GM19372 (cell line): ENCODE measurements at regions not wholly inside any gene's neighbourhood (a gene's known extent, or its start where the extent isn't known, plus 50 kb on each side); places are given as distances from the start of the nearest gene placed in this dataset.
"Not testable (repeated sequence)": the region's sequence is repeated elsewhere in the genome, so short reads cannot be mapped to it uniquely, and the experiment has no call there.

Source experiments
- ATAC-seq: cut with Tn5 transposase; IDR thresholded peaks from one replicate; pipeline ENCODE4 v1.9.1; 2021; ENCODE audit warnings: mild to moderate bottlenecking, low read depth, moderate library complexity; ENCODE audit not compliant: unreplicated experiment

DNA sequence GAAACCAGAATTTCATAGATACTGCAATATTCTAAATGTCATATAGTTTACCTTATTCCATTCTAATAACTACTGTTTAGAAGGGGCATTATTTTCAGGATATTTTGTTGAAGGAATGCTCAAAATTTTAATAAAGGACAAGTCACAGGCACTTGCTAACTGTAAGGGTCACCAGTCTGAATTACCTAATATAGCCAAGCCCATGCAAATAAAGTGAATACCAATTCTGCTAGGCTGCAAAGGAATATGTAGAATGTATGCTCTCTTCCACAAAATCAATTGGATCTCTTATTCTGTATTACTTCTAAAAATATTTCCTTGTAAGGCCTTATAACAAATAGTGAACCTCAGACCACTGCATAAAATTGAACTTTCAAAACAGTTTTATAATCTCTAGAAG is 52.3 kb upstream of the FAT4 start:
- ATAC-seq: no peak

DNA sequence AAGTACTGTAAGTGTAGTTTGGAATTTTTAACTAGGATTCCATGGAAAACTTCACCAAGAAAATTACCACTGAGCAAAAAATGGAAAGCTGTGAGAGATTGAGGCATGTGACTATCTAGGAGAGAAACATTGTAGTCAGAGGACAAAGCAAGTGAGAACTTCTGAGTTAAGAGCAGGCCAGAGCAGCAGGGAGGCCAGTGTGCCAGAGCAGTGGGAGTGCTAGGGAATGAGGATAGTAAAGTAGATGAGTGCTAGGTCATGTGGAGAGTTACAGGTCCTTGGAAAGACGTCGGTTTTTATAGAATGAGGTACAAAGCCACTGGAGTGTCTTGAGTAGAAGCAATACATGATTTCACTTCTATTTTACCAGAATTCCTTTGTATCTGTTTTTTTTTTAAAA is 52.7 kb upstream of the FAT4 start:
- no peak for ATAC-seq

DNA sequence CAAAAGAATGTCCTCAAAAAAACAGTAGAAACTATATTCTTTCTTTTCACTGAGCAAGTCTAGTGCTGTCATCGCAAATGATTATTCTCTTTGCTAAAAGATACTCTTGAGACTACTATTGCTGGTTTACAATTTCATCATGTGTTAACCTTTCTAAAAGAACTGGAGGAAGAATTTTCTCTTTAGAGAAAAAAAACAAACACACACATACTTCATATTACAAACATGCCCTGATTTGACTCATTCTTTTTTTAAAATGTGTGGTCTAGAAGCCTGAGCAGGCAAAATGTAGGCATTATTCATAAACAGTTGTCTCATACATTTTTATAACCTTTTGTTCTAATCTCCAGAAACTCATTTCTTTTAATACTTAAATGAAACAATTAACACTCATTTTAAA is 60.6 kb upstream of the FAT4 start:
- ATAC-seq: no peak

DNA sequence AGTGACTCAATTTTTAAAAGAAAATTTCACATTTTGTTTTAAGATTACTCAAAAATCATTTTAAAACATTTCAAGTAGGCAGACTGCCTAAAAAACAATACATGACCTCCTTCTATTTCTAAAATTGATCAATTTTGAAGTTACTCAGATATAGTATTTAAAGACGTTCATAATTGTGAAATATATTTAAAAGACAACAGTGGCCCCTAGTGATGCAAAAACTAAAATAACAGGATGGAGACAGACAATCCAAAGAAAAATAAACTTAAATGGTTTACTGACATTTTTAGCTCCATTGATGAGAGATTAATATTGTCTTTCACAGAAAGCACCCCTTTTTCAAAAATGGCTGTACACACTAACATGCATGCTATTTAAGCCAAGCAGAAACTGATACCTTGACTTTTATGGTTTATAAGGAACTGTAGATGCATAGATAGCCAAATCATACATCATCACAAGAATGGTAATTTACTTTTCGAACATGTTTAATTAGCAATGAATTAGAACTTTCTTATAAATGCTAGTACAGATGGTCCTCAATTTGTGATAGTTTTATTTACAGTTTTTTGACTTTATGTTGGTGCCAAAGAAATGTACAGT is 69.8 kb upstream of the FAT4 start:
- ATAC-seq: no peak

DNA sequence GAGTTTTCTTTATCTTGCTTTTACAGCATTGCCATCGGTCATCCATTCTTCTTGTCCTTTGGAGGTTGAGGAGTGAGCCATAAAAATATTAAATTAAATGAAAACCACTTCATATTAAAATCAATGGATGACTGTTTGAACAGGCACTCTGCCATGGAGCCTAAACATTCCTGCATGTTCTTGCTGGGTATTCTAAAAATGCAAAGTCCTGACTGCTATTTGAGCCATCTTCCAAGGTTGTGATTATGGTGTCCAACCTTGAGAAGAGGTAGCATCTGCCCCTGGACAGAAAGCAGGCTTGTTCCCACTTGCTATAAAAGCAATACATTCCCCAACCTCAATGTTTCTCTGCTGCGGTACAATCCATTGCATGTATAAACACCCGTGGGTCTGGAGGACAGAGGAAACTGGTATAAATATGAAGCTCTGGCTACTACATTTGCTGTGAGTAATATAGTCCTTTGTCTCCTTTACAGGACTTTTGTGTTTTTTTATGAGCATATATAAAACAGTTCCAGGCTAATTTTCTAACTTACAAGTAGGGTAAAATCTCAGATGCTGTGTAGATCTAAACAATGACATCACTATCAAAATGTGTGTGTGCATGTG is 70.9 kb upstream of the FAT4 start:
- no peak for ATAC-seq

DNA sequence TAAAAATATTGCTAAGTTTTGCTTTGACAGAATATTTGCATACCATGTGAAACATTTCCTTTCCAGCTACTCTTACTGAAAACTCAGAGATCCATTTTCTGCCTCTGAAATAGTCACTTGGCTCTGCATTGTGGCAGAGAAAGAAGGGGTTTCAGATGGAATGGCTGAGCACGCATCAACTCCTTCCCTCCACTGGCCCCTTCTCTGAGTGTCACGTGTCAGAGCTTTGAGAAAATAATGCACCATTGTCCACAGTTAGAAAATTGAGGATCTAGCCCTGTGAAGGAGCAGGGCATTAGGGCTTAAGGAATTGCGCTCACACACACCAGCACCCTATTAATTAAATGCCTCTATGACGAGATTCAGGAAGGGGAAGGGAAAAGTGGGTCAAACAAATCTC is 78.8 kb upstream of the FAT4 start:
- ATAC-seq: no peak

DNA sequence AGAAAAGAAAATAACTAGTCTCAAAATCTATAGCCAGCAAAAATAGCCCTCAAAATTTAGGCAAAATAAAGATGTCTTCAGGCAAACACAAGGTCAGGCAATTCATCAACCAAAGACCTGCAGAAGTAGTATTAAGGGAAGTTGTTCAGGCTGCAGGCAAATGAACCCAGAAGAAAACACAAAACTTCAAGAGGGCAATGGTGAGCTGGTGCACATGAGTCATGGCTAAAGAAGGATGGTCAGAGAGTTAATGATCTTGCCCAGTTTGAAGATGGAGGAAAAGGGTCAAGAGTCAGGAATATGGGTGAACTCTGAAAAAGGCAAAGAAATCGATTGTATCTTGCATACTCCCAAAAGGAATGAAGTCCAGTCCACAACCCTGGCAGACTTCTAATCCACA is 83.1 kb upstream of the FAT4 start:
- ATAC-seq: no peak

DNA sequence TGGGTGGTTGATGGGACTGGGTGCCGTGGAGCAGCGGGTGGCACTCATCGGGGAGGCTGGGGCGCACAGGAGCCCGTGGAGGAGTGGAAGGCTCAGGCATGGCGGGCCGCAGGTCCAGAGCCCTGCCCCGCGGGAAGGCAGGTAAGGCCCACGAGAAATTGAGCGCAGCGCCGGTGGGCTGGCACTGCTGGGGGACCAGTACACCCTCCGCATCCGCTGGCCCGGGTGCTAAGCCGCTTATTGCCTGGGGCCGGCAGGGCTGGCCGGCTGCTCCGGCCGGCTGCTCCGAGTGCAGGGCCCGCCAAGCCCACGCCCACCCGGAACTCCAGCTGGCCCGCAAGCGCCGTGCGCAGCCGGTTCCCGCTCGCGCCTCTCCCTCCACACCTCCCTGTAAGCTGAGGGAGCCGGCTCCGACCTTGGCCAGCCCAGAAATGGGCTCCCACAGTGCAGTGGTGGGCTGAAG is 85.1 kb upstream of the FAT4 start:
- no peak for ATAC-seq

DNA sequence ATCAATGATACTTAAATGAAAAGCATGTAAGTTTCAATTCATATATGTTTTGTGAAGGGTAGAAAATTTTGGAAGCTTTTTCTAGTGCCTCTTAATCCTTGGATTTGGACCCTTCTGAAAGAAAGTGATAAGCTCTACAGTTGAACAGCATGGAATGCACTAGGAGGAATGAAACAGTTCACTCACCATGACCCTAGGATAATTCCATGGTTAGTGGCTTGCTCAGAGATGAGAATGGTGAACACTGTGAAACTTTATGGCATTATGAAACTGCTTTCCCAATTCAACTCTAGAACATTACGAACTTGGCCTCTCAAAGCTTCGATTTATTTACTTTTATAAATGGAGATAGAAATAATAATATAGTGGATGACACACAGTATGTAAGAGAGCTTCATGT is 88.9 kb upstream of the FAT4 start:
- no peak for ATAC-seq

DNA sequence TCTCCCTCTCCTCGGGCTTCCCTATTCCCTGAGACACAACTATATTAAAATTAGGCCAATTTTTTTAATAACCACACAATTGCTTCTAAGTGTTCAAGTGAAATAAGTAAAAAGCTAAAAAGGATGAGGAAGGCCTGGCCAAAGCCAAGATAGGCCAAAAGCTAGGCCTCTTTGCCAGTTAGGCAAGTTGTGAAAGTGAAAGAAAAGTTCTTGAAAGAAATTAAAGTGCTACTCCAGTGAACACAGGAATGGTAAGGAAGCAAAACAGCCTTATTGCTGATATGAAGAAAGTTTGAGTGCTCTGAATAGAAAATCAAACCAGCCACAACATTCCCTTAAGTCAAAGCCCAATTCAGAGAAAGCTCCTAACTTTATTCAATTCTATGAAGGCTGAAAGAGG is 114.2 kb upstream of the FAT4 start:
- no peak for ATAC-seq

DNA sequence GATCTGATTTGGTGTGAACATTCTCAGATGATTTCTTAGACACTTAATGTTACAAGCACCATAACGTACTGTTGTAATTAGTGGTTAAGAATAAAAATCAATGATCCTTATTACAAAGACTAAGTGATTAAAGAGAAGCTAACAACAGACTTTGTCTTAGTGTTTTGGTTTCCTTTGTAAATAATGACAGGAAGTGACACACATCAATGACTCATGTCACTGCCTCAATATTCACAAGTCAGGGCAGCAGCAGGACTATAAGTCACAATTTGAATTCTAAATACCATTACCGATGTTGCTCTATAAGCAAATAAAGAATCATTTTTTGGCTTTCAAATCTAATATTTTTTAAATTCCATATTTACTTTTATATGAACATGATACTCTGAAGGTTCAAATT is 115.8 kb upstream of the FAT4 start:
- ATAC-seq: no peak

DNA sequence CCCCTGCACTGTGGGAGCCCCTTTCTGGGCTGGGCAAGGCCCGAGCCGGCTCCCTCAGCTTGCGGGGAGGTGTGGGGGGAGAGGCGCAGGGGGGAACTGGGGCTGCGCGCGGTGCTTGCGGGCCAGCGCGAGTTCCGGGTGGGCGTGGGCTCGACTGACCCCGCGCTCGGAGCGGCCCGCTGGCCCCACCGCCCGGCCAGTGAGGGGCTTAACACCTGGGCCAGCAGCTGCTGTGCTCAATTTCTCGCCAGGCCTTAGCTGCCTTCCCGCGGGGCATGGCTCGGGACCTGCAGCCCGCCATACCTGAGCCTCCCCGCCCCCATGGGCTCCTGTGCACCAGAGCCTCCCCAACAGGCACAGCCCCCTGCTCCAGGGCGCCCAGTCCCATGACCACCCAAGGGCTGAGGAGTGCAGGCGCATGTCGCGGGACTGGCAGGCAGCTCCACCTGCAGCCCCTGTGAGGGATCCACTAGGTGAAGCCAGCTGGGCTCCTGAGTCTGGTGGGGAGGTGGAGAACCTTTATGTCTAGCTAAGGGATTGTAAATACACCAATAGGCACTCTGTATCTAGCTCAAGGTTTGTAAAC is 122.8 kb upstream of the FAT4 start:
- not testable (repeated sequence) for ATAC-seq

DNA sequence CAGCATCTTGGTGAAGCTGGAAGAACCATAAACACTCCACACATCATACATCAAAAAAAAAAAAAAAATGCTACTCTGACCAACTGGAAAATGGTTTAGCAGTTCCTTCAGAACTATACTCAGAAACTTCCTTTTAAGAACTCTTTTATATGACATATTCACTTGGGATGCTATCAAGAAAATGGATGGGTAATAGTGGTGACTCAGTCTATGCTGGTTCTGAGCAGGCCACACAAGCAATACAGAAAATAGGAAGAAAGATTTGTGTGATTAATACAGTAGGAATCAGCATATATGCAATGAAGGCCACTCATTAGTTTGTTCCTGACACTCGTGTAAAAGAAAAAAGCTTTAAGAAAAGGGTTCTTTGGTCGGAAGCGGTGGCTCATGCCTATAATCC is 123.5 kb upstream of the FAT4 start:
- no peak for ATAC-seq

DNA sequence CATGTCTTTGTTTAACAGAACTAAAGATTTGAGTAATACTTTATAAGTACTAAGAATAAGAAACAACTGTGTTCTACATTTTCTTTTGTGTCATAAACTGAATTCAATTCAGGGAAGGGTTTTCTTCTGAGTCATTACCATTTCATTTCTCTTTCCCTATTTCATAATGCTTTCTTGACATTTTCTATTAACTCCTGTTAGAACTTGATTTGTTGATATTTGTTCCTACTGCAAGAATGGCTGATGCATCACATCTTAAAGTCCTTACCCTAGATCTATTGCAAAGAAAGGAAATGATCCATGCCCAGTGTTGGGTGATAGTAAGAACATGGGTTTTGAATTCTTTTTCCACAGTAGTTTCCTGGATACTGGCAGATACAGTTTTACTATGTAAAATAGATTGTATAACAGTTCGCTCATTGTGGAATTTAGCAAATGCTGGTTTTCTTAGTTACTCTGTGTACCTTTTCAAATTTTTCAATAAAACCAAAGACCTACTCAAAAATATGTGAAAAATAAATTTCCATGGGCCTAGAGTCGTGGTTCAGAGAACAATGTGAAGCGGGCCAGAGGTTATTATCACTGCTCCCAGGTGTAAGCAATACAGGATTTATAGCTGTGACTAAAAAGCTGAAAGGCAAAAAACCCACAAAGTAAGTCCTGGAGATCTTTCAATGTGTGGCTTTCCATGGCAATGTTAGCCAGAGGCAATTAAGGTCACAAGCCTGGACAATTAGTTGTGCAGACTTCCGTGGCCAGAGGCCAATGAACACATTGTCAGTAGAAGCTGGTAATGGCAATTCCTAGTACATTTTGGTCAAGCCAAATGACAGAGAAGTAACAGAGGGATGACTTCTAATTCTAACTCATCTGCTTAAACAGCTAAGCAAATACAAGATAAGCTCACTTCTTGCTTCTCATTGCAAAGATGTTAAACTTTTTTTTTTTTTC is 127.3 kb upstream of the FAT4 start:
- no peak for ATAC-seq

DNA sequence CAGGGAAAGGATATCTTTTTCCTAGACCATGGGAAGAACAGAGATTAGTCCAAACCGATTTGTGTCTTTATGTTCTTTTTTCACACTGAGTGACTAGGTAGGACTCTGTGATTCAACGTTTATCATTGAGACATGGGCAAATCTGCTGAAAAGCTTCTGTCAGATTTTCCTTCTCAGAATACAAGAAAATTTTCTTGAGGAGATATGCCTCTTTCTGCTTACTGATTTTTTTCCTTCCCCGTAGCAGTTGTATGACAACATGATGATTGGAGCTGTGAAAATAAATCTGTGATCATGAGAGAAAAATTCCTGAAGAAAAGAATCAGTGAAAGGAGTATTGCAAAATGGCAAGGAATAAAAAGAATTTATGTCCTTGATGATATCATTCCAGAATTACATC is 130.6 kb upstream of the FAT4 start:
- ATAC-seq: no peak

DNA sequence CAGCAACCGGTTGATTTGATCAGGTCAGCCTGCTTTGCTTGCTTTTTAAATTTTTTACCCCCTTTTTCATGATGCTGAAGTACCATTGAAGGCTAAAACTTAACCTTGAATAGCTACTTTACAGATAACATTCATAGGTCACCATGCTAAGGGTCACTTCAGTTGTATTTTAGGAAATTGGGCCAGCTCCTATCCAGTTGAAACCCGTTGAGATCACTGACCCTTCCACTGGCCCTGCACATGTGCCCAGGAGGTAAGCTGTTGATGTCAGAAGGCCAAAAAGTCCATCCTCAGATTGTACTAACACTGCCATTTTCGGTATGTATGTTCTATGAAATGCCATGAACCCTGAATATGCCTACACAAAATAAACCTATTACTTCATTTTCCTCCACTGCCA is 133.0 kb upstream of the FAT4 start:
- ATAC-seq: no peak

DNA sequence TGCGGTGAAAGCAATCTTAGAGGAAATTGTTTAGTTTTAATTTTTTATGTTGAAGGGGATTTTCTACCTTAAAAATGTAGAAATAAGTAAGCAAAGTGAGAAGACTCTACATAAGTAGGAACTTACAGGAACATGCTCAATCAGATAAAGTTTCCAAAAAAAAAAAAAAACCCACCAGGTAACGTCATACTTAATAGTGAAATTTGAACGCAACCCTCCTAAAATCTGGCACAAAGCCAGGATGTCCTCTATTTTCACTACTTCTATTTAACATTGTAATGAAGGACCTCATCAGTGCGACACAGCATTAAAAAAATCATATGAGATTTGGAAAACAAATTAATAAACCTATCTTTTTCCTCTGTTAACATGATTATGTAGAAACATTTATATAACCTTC is 135.0 kb upstream of the FAT4 start:
- no peak for ATAC-seq

DNA sequence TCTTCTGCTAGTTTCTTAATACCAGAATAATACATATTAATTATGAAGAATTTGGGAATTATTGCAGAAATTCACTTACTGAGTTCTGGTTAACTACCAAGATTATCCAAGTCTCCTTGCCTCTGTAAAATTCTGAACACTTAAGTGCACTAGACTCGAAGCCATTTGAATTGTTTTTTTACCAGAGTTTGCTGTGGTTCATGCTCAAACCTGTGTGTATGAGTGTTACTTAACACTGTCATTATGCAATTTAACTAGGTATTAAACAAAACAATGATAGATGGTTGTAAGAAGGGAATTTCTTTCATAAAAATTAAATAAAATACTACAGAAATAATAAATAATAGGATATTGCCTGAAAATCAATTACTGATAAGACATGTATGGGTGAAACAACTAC is 145.6 kb upstream of the FAT4 start:
- no peak for ATAC-seq

DNA sequence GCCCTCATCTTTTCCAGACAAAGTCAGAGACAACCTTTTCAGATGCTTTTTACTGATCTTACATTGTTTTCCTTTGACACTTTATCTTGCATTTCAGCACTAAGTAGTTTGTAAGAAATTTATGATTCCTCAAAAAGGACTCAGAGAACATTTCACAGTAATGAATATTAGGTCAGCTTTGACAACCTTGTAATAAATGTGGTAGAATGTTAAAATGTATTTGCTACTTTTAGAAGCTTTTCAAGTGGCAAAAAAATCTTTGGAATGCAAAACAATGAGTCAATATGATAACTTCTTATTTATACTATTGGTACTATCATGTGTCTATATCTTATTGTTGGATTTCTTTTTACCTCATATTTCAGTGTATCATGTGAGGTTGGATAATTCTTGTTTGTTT is 146.2 kb upstream of the FAT4 start:
- ATAC-seq: no peak

DNA sequence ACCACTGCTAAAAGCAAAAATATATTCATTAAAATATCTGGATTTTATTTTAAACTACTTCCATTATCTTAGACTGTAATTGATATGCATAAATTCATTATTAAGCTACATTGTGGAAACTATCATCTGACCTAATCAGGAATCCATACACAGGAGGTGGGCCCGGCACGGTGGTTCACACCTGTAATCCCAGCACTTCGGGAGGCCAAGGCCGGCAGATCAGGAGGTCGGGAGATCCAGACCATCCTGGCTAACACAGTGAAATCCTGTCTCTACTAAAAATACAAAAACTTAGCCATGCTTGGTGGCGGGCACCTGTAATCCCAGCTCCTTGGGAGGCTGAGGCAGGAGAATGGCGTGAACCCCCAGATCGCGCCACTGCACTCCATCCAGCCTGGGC is 148.7 kb upstream of the FAT4 start:
- not testable (repeated sequence) for ATAC-seq

DNA sequence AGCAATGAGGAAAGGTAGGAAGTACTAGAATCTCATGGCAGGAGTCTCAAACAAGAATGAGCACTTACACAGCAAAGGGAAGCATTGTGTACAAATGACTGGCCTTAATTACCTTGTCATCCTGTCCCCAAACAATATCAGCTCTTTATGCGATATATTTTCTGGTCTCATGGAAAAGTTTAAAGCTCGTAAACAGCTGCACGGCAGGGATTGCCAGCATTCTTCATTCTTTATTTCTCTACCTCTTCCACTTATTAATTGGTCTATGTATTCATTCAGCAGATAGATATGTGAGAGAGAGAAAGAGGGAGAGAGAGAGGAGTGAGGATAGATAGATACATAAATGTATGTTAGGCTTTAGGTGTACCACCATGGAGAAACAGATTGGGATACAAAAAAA is 155.8 kb upstream of the FAT4 start:
- no peak for ATAC-seq
